Stimulated activated CD8-positive, alpha-beta memory T cell treated with anti-CD3 and anti-CD28 coated beads, Interleukin-12 subunit alpha, Interleukin-12 subunit beta, amount 100 ng/mL, for 24 hours (primary cell): ENCODE measurements at regions not wholly inside any gene's neighbourhood (a gene's known extent, or its start where the extent isn't known, plus 50 kb on each side); places are given as distances from the start of the nearest gene placed in this dataset.
"Not testable (repeated sequence)": the region's sequence is repeated elsewhere in the genome, so short reads cannot be mapped to it uniquely, and the experiment has no call there.

ENCODE experiments used
- DNase-seq: peaks from one replicate; pipeline ENCODE4 v3.0.0-alpha.2; 2020; ENCODE audit errors: extremely low read depth

- DNase-seq: no peak
Observed at GRCh38 chr1:55464550-55464949, 249.4 kb upstream of the USP24 start.

- no peak for DNase-seq
Observed at GRCh38 chr1:55463814-55464475, 248.8 kb upstream of the USP24 start.

GRCh38 chr1:55457874-55458273 is 242.7 kb upstream of the USP24 start:
- no peak for DNase-seq

GRCh38 chr1:55456971-55457370 is 241.8 kb upstream of the USP24 start:
- DNase-seq: no peak

- DNase-seq: no peak
Observed at GRCh38 chr1:55448261-55448660, 233.1 kb upstream of the USP24 start.

GRCh38 chr1:55447488-55447887 is 232.3 kb upstream of the USP24 start:
- no peak for DNase-seq

GRCh38 chr1:55446351-55446750 is 231.2 kb upstream of the USP24 start:
- DNase-seq: no peak

GRCh38 chr1:55445416-55445815 is 230.3 kb upstream of the USP24 start:
- no peak for DNase-seq

- DNase-seq: no peak
Observed at GRCh38 chr1:55444667-55445066, 229.5 kb upstream of the USP24 start.

- no peak for DNase-seq
Observed at GRCh38 chr1:55443175-55443915, 228.2 kb upstream of the USP24 start.

GRCh38 chr1:55441489-55441888 is 226.3 kb upstream of the USP24 start:
- DNase-seq: no peak

GRCh38 chr1:55437692-55438091 is 222.5 kb upstream of the USP24 start:
- no peak for DNase-seq

GRCh38 chr1:55430720-55431119 is 215.6 kb upstream of the USP24 start:
- DNase-seq: not testable (repeated sequence)

- DNase-seq: not testable (repeated sequence)
Observed at GRCh38 chr1:55430206-55430605, 215.0 kb upstream of the USP24 start.

- no peak for DNase-seq
Observed at GRCh38 chr1:55428944-55429931, 214.1 kb upstream of the USP24 start.

GRCh38 chr1:55428231-55428630 is 213.1 kb upstream of the USP24 start:
- no peak for DNase-seq

GRCh38 chr1:55427606-55428005 is 212.4 kb upstream of the USP24 start:
- DNase-seq: no peak

GRCh38 chr1:55426619-55427018 is 211.5 kb upstream of the USP24 start:
- DNase-seq: no peak

- DNase-seq: no peak
Observed at GRCh38 chr1:55426156-55426555, 211.0 kb upstream of the USP24 start.

GRCh38 chr1:55425310-55425930 is 210.3 kb upstream of the USP24 start:
- DNase-seq: no peak

- no peak for DNase-seq
Observed at GRCh38 chr1:55423376-55423775, 208.2 kb upstream of the USP24 start.
